ENCODE measurements at regions not wholly inside any gene's neighbourhood (a gene's known extent, or its start where the extent isn't known, plus 50 kb on each side); places are given as distances from the start of the nearest gene placed in this dataset.

DNA sequence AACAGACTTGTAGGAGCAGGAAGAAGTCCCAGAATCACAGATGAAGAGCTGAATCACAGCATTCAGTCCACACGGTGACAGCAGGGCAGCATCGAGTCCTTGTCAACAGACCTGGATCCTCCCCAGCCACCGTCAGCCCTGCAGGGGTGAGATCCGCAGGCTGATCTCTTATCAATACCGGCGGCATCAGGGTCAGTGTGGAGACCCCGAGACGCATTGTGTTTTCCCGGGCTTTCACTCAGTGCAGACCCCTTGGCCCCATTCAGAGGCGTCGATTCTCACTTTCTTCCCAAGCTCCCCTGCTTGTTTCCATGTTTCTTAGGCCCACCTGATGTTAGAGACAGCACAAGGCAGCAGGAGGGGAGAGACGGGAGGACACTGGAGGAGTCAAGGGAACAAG lies 609.6 kb downstream of the PTPRU start:
- Histone ChIP-seq H3K9me3 (peaks cover 0 to 18% of the 10 kb centered on the region in 2 donors), H3K27me3 (no peaks in the 10 kb centered on the region), H3K36me3 (no peaks in the 10 kb centered on the region), H3K4me1 (no peaks in the 10 kb centered on the region), H3K4me3 (no peak overlapping the region), H3K27ac (no peak overlapping the region)
- intact Hi-C loops (cut with DNase I; ENCODE audit: low total_unique reads), result no loop called here
- no peak for DNase-seq (ENCODE audit: low spot score in 2 of 2)
- TF ChIP-seq CTCF (IDR thresholded peaks at IDR 0.05), result no peak
- no peak for TF ChIP-seq POLR2A (IDR thresholded peaks at IDR 0.05)
- TF ChIP-seq POLR2AphosphoS5 (IDR thresholded peaks at IDR 0.05), result no peak

DNA sequence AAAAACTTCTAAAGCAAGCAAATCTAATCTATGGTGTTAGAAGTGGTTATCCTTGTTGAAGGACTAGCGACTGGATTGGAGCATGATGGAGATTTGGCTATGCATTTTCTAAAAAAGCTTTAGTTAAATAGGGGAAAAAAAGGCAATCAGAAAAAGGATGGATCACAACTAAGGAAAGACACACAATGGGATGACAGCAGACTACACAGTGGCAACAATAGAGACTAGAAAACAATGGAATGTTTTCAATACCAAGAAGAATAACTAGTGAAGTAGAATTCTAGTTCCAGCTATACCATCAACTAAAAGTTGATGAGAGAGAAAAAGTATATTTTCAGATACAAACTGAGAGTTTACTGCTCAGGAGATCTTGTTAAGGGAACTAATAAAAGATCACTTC lies 605.8 kb downstream of the PTPRU start:
- DNase-seq (ENCODE audit: low spot score in 2 of 2), result no peak
- H3K4me3 ChIP-seq, result no peak overlapping the region
- H3K9me3 ChIP-seq, result peaks cover 0 to 19% of the 10 kb centered on the region in 2 donors
- TF ChIP-seq POLR2AphosphoS5 (IDR thresholded peaks at IDR 0.05), result no peak
- TF ChIP-seq POLR2A (IDR thresholded peaks at IDR 0.05), result no peak
- TF ChIP-seq CTCF (IDR thresholded peaks at IDR 0.05), result no peak
- no peaks in the 10 kb centered on the region for H3K4me1 ChIP-seq
- no peaks in the 10 kb centered on the region for H3K27me3 ChIP-seq
- H3K27ac ChIP-seq, result no peak overlapping the region
- H3K36me3 ChIP-seq, result no peaks in the 10 kb centered on the region
- intact Hi-C loops (cut with DNase I; ENCODE audit: low total_unique reads), result no loop called here

GRCh38 chr1:29839726-29840125 lies 603.4 kb downstream of the PTPRU start:
- TF ChIP-seq POLR2A (IDR thresholded peaks at IDR 0.05), result no peak
- TF ChIP-seq CTCF (IDR thresholded peaks at IDR 0.05), result no peak
- TF ChIP-seq POLR2AphosphoS5 (IDR thresholded peaks at IDR 0.05), result no peak
- peaks cover 0 to 19% of the 10 kb centered on the region in 2 donors for H3K9me3 ChIP-seq
- intact Hi-C loops (cut with DNase I; ENCODE audit: low total_unique reads), result no loop called here
- no peaks in the 10 kb centered on the region for H3K36me3 ChIP-seq
- no peak overlapping the region for H3K27ac ChIP-seq
- no peaks in the 10 kb centered on the region for H3K27me3 ChIP-seq
- no peaks in the 10 kb centered on the region for H3K4me1 ChIP-seq
- DNase-seq (ENCODE audit: low spot score in 2 of 2), result no peak
- H3K4me3 ChIP-seq, result no peak overlapping the region

DNA sequence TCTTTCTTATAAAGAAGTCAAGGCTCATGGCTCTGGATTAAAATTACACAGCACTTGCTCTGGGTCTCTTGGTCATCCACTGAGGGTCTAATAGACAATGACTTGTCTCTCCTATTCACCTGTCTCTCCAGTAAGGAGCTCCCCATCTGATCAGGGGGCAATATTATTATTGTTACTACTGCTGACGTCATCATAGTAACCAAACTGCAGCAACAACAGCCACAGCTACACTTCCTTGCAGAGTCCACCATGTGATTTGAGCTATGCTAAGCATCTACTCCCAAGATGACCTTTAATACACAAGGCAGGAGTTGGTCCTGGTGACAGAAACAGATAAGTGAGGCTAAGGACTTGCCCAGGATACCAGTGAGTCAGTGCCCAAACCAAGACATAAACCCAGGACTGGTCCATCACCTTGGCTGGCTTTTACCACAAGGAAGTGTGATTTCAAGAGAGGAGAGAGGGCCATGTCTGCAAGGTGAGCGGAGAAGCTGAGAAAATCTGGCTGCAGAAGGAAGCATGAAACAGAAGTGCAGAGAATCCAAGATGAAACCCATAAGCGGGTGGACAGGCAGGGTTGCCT lies 602.5 kb downstream of the PTPRU start:
- no peaks in the 10 kb centered on the region for H3K4me1 ChIP-seq
- intact Hi-C loops (cut with DNase I; ENCODE audit: low total_unique reads), result no loop called here
- H3K9me3 ChIP-seq, result peaks cover 0 to 19% of the 10 kb centered on the region in 2 donors
- no peak overlapping the region for H3K27ac ChIP-seq
- DNase-seq (ENCODE audit: low spot score in 2 of 2), result no peak
- H3K27me3 ChIP-seq, result no peaks in the 10 kb centered on the region
- TF ChIP-seq POLR2AphosphoS5 (IDR thresholded peaks at IDR 0.05), result no peak
- TF ChIP-seq POLR2A (IDR thresholded peaks at IDR 0.05), result no peak
- no peak for TF ChIP-seq CTCF (IDR thresholded peaks at IDR 0.05)
- no peak overlapping the region for H3K4me3 ChIP-seq
- no peaks in the 10 kb centered on the region for H3K36me3 ChIP-seq

DNA sequence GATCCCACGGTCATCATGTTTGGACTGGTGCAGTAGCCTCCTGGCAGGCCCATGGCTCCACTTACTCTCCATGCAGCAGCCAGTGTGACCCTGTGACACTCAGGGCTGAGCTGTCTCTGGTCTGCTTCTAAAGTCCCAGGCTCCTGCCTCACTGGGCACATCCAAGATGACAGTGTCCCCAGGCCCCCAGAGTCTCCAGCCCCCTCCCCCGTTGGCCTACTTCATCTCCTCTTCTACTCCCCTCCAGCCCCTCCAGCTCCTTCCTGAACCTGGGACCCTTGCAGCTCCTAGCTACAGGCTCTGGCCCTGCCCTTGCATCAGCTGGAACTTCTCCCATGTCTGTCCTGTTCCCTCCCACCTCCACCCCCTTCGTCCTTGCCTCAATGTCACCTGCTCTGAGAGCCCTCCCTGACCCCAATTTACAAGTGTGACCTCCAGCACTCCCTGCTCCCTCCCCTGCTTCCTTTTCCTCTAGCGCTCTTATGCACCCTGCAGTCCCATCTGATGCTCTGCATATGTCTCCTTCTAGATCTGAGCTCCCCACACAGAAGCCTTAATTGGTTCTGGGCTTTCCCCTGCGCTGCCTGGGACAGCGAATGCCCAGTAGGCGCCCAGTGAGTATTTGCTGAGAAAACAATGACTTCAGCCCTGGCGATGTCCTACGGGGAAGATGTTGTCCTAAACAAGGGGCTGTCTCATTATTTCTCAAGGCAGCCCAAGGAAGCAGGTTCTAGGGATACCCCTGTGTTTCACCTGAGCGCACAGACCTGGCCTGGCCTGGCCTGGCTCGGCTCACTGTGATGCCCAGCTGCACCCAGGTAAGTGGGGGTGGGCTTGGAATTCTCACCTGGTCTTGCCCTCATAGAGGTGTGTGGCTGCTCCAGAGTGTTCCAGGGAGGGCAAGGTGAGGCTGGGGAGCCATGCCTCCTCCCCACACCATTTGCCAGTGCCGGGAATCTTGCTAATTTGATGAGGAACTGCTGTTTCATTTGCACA lies 600.6 kb downstream of the PTPRU start:
- H3K27me3 ChIP-seq, result no peaks in the 10 kb centered on the region
- peaks cover 0 to 11% of the 10 kb centered on the region in 2 donors for H3K9me3 ChIP-seq
- no peak for DNase-seq (ENCODE audit: low spot score in 2 of 2)
- intact Hi-C loops (cut with DNase I; ENCODE audit: low total_unique reads), result no loop called here
- H3K4me3 ChIP-seq, result no peak overlapping the region
- no peak overlapping the region for H3K27ac ChIP-seq
- H3K4me1 ChIP-seq, result no peaks in the 10 kb centered on the region
- TF ChIP-seq POLR2A (IDR thresholded peaks at IDR 0.05) (no peak), CTCF (IDR thresholded peaks at IDR 0.05) (no peak), POLR2AphosphoS5 (IDR thresholded peaks at IDR 0.05) (no peak)
- no peaks in the 10 kb centered on the region for H3K36me3 ChIP-seq
